Stimulated activated CD4-positive, alpha-beta T cell treated with anti-CD3 and anti-CD28 coated beads, Interleukin-1b, Interleukin-23, amount 100 ng/mL, for 48 hours (primary cell): ENCODE measurements at regions not wholly inside any gene's neighbourhood (a gene's known extent, or its start where the extent isn't known, plus 50 kb on each side); places are given as distances from the start of the nearest gene placed in this dataset.

Experiments used
- DNase-seq: peaks from one replicate; pipeline ENCODE4 v3.0.0-alpha.2; 2020

DNA sequence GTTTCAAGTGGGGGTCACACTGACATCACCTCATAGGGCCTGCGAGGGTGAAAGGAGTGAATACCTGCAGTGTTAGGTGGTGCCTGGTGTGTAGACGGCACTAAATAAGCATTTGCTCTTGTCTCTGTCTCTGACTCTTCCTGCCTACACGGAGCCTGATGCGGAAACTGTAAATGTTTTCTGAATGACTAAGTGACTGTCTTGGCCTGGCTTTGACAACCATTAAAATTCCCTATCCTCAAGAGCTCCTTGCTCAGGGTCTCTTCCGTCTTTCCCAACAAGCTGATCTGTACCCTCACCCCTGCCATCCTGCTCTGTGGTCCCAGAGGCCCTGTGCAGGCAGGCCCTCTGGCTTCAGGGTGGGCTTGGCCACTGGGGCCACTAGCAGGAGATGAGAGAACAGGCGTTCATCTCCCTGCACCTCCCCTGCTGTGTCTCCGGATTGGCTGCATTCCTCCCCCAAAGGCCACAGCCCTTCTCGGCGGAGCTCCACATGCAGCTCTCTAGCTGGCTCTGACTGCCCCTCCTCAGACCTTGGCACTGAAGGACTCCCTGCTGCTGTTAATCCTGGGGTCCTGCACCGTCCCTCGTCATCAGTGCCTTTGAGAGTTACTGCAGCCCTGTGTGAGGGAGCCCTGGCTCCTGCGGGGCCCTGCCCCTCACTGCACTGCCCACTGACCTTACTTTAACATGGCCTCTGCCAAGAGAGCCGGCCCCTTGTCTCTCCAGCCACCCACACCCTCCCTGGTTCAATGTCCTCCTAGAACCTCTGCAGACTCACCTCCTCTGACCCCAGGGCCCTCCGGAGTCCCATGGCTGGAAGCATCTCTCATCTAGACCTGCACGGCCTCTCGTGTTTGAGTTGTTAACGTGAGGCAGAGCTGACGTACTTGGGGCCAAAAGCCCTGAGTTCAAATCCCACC, 211.1 kb downstream of the MATN1 start:
- DNase-seq = no peak

DNA sequence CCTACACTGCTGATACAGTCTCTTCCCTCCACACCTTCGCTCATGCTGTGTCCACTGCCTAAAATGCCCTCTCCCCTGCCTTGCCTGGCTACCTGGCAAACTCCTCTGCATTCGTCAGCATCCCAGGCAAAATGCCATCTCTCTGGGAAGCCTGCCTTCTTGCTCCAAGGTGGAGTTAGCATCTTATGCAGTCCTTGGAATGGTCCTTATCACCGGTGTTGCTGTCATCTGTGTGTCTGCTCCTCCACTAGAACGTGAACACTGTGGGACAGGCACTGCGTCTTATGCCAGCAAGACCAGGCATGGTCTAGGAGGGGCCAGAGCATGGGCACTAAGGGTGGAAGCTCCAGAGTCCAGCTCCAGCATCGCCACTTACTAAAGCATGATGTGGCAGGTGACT, 211.8 kb downstream of the MATN1 start:
- no peak for DNase-seq

DNA sequence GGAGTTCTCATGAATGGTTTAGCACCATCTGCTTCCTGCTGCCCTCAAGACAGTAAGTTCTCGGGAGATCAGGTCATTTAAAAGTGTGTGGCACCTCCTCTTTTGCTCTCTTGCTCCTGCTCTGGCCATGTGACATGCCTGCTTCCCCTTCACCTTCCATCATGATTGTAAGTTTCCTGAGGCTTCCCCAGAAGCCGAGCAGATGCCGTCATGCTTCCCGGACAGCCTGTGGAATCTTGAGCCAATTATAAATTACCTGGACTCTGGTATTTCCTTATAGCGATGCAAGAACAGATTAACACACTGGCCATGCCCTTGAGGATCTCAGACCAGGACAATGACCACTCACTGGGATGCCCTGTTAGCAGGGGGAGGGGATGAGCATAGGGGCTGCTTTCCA, 212.3 kb downstream of the MATN1 start:
- no peak for DNase-seq

DNA sequence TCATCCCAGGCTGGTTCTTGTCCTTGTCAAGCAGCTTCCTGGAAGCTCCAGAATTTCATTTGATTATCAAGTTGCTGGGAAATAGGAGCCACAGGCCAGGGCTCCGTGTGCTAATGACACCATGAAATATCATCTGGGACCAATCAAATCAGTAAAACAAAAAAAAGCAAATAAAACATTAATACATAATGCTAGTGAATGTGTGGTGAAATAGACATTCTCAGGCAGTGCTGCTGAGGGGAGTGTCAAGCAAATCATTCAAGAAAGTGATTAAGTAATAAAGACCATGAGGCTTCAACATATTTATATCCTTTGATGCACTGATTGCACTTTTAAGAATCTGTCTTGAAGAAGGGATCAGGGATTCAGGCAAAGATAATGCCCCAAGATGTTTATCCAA, 213.7 kb downstream of the MATN1 start:
- DNase-seq = no peak

DNA sequence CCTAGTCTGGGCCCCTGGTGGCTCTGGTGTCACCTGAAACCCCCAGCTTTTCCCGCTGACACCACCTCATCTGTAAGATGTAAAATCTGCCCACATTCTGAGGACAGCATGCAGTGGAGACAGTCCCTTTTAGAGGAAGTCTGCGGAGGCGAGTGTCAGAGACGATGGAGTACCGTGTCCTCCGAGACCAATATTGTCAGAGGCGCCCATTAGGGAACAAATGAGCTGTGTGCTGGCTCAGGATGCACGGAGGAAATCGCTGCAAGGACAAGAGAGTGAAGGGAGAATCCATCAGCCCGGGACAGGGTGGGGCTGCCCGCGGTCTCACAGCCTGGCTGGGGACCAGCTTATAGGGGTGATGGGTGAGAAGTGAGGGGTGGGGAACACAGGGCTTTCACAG, 214.8 kb downstream of the MATN1 start:
- no peak for DNase-seq

DNA sequence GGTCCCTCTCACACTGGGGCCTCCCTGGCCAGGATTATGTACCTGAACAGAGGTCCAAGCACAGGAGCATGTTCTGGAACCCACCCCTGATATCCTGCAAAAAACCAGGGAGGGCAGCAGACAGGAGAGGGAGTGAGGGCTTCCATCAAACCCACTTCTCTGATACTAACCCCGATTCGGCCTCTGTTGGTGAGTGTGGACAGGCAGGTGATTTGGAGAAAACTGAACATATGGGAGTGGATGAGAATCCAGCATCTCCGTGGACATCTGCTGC, 215.3 kb downstream of the MATN1 start:
- no peak for DNase-seq

DNA sequence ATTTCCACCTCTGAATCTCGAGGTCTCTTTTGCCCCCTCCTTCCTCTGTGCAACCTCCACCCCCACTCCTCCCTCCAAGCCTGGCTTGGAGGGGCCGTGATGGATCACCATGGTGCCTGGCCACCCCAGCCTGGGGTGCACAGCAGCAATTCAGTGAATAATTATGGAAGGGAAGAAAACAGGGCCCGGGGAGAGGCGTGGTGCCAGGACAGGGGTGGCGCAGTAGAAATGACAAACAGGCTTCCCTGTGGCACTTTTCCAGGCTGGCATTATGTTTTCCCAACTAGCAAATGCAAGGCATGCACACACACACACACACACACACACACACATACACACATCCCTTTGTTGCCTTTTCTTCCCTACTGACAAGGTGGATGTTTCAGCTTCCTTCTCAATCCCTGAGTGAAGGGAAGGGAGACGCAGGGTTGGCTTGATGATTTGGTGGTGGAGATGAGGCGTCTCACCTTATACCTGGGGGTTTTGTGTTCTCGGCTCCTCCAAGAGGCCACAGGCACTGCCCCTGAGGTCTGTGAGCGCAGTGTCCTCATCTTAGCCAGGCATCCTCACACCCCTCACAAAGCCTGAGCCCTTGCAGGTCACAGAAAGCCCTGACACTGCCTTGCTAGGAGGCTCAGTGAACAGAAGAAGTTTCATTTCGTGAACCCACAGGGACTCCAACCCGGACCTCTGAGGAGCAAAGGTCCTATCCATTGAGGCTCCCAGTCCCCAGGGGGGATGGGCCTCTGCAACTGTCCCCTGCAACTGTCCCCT, 215.8 kb downstream of the MATN1 start:
- no peak for DNase-seq

DNA sequence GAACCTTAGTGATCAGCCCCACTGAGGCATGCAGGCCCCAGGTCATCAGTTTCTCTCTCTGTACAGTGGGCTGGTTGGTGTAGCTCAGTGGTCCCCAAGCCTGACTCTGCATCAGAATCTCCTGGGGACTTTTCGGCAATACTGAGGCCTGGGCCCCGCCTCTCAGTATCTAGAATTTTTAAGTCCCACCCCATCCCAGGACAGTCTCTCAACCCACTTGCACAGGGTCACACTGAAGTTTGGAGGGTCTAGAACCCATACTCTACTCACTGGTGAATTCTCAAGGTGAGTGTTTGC, 216.4 kb downstream of the MATN1 start:
- no peak for DNase-seq

DNA sequence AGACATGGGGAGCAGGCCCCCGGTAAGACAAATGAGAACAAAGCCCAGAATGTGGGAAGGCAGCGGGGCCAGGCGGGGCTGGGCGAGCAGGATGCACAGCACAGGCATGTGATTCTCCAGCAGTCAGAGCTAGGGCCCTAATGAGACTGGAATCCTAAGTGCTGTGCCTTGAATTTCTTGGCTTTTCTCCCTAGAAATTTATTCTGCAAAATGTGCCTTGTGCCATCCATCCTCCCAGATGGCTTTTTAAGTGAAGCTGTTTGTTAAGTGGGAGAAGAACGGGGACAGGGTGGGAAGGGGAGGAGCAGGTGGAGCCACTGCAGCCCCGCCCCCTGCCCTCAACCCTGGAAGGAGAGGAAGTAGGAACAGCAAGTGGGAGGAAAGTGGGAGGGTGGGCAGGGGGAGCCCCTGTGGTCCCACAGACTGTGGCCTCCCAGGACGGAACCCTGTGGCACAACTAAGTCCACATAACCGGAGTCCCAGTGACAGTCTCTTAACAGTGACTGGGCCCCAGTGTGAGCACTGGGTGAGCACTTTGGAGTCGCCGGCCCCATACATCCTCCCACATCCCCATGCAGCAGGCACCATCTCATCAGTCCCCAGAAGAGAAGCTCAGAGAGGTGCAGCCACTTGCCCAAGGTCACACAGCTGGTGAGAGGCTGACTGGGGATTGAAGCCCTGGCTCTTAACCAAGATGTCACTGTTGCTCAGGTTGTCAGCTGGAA, 216.9 kb downstream of the MATN1 start:
- DNase-seq = no peak

DNA sequence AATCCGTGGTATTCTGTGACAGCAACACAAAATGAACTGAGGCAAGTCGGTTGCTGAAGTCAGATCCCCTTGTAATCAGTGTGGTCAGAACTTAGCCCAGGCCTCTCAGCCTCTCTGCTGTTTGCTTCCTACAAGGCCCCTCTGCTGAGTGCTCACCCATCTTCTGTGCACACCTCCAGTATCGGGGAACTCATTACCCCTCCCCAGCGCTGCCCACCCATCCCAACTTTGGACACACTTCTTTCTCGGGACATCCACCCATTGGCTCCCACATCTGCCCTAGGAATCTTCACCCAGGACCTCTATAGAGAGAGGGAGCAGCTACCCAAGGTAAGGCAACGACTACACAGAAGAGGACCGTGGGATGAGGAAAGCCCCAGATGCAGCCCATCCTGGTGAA, 217.5 kb downstream of the MATN1 start:
- no peak for DNase-seq

DNA sequence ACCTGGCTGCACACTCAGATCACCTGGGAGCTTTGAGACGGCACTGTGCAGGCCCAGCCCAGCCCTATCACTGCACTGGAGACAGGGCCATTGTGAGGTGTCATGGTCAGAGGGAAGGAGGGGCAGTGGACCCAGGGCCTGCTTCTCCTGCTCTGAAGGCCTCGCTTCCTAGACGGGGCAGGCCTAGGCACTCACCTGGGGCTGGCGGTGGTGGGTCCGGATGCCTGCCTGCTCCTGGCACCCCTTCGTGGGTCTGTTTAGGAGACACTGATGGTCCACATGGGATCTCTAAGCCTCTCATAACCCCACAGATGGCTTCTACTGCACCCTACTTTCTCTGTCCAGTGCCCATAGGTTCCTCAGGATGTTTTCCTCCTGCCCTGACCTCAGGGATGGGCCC, 230.9 kb downstream of the MATN1 start:
- DNase-seq = no peak

DNA sequence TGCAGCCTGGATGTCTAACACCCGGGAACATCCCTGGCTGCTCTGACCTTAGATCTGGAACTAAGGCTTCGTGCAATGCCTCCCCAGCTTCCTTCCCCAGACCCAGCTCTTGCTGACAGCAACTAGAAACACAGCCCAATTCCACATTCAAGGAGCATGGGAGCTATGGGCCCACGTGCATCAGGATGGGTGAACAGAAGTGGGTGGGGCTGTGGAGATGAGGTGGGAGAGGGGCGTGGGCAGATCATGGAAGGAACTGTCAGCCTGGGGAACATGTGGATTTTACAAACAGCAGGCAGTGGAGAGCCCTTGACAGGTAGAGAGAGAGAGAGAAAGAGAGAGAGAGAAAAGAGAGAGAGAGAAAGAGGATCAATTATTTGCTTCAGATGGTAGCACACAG, 231.6 kb downstream of the MATN1 start:
- no peak for DNase-seq

DNA sequence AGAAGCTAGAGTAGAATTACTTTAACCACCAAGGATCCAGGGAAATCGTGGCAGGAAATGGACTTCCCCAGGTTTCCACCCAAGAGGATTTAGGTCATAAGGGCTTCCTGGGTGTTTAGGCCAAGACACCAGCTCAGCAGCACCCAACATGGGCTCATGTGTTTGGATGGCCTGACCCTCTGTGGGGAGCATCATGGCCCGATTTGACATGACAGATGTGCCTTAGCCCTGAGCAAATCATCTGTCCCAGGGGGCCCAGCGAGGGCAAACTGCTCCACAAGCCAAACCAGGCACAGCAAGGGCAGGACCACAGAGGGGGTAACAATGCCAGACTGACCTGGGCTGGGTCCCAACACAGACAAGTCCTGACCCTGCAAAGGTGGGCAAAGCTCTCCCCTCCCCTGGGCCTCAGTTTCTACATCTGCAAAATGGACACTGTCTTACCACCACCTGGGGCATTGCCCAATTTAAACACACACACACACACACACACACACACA, 232.8 kb downstream of the MATN1 start:
- DNase-seq = no peak

DNA sequence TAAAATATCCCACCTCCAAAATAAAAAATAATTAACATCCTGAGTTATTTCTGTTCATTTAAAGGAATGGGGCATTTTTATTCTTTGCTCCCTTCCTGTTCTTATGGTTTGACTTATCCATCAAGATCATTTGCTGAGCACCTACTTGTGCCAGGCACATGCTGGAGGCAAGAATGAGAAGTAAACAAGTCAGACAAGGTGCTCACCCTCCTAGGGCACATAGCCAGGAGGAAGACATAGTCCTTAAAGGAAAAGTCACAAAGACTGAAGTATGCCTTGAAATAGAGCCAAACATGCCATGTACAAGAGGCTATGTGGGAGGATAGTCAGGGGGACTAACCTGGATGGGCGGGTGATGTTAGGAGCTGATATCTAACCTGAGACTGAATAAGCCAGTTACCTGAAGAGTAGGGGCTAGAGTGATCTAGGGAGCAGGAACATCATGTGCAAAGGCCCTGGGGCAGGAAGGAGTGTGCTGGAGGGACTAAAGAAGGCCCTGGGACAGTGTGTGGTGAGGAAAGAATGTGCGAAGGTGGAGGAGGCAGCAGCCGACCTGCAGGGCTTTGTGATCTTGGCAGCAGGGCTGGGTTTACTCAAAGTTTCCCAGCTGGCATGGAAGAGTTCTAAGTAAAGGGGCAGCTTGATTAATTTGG, 233.5 kb downstream of the MATN1 start:
- DNase-seq = no peak

DNA sequence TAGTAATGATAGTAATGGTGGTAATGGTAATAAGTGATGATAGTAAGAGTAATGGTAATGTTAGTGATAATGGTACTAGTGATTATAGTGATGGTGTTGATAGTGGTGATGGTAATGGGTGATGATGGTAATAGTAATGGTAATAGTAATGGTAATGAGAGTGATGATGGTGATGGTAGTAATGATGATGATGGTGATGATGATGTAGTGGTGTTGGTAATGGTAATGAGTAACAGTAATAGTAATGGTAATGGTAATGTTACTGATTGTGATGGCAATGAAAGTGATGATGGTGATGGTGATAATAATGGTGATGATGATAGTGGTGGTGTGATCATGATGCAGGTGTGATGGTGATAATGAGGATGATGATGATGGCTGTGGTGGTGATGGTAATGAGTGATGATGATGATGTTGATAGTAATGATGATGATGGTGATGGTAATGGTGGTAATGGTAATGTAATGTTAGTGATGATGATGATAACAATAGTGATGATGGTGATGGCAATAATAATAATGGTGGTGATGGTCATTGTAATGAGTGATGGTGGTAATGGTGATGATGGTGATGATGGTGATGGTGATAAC, 235.0 kb downstream of the MATN1 start:
- no peak for DNase-seq

DNA sequence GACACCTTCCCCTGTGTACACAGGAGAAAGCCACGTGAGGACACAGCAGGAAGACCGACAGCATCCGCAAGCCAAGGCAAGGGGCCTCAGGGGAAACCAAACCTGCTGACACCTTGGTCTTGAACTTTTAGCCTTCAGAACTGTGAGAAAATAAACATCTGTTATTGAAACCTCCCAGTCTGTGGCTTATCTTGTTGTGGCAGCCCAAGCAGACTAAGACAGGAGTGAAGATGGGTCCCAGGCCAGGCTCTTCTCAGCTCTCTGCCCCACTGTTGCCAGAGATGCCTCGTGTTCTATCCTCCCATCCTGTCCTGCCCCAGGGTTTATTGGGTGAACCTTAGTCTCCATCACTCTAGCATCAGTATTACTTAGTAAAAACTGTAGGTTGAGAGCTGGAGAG, 236.3 kb downstream of the MATN1 start:
- no peak for DNase-seq

DNA sequence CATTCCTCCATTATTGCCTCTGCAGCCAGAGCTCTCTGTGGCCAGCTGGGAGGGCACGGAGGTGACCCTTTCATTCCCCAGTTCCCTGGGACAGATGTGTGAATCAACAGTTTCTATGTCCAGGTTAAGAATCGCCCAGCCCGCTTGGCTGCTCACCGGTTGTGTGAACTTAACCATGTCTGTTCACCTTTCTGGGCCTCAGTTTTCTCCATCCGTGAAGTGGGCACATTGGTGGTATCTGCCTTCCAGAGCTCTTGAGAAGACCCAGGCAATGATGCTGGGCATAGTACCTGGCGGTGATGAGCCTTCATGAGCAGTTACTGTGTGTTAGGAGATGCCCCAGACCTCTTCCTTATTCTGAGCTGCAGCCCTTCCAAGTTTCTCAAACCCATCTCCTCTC, 238.3 kb downstream of the MATN1 start:
- no peak for DNase-seq

DNA sequence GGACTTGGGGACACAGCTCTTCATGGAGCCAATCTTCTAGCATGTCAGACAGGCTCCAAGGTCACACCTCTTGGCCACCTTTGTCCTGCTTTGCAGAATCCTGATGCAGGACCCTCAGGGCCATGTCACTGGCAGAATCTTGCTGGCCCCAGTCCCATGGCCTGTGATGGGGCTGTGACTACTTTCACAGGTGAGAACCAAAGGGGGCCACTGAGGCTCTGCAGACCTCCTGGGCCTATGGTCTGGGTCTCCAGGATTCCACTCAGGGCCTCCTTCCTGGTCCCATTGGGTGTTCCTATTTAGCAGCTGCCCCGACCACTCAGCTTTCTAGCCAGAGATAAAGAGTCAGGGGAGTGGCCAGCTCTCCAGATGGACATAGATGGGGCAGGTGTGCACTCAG, 238.7 kb downstream of the MATN1 start:
- no peak for DNase-seq

DNA sequence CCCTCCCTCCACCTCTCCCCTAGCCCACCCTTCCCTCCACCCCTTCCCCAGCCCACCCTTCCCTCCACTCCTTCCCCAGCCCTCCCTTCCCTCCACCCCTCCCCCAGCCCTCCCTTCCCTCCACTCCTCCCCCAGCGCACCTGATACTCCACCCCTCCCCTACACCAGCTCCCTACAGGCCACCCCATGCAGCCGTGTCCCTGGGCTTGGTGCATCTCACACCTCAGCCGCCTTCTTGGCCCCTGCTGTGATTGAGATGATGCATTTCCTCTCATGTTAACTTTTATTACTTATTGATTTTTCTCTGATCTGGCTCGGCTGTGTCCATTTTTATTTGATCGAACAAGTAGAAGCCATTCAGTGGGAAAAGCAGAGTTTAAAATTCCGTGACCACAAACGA, 243.8 kb downstream of the MATN1 start:
- no peak for DNase-seq

DNA sequence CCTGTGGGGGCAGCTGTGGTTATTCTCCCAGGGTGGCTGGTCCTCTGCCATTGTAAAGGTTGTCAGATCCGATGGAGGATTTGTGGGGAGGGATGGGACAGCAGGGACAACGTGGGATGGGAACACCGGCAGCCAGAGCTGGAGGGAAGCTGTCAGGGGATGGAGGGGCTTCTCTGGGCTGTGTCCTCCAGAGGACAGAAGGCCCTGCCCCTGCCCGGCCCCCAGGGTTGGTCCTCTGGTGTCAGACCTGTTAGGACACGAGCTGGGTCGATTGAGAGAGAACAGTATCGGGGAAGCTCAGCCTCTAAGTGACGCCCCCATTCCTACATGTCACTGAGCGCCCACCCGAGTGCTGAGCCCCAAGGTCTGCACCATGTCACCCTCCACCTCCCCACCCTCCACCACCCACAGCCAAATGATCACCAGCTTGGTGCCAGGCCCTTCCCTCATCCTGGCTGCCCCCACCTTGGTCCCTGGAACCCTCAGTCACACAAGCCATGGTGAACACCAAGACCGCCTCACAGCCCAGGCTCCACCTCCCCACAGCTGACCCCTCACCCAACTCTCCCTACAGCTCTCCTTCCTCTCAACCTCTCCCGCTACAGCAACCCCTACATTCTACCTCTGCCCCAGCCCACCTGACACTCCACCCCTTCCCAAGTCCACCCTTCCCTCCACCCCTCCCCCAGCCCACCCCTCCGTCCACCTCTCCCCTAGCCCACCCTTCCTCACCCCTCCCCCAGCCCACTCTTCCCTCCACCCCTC, 244.4 kb downstream of the MATN1 start:
- no peak for DNase-seq

DNA sequence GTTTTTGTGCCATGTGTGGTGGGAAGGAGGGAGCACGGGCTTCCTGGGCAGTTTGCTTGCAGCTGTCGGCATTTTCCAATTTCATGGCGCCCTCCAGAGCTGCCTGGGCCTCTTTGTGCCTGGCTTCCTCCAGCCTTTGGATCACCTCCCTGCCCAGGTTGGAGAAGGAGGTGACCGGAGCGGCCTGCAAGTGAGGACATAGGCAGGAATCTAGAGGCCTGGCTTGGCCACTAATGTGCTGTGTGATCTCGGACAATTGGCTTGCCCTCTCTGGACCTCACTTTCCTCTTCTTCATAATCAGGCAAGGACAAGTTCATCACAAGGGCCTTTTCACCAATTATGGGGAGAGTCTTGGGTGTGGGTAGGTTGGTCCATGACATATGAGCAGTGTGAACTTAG, 245.1 kb downstream of the MATN1 start:
- no peak for DNase-seq

DNA sequence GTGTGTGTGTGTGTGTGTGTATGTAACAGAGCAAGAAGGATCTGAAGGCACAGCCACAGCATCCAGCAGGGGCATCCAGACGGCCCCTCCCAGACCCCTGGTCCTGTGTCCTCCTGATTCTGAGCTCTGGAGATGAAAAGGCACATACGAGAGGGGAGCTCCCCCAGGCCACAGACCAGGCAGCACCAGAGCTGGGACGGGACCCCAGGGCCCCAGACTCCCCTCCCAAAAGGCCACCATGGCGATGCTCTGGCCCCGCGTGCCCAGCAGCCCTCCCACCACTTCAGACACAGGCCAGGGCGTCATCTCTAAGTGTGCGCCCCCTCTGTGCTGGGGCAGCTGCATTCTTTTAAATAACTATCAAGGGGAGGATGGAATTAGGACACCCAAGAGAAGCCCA, 245.8 kb downstream of the MATN1 start:
- DNase-seq = no peak
